ENCODE measurements at regions not wholly inside any gene's neighbourhood (a gene's known extent, or its start where the extent isn't known, plus 50 kb on each side); places are given as distances from the start of the nearest gene placed in this dataset.

DNA sequence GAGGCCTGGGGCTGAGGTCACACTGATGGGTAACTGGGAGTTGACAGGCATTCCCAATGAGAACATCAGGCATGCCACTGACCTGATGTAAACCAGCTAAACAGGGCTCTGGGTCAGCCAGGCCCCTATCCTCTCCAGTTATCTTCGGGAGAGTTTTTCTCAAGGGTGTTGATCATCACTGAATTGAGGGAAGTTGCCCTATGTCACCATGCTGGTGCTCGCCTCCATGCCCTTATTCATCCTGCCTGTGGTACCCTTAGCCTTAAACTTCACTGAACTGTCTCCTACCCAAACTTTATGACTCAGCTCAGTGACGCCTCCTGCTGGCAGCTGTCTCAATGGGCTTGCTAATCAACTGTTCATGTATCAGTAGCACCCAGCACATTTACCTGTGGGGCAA is 80.7 kb upstream of the TNR start:
- Mint-ChIP-seq H3K27me3 (ENCODE audit: unreplicated experiment) (no peaks in the 10 kb centered on the region), H3K27ac (ENCODE audit: unreplicated experiment) (no peak overlapping the region), H3K4me1 (ENCODE audit: low read depth, unreplicated experiment) (no peaks in the 10 kb centered on the region), H3K9me3 (ENCODE audit: unreplicated experiment) (peaks cover 1% of the 10 kb centered on the region), H3K36me3 (ENCODE audit: unreplicated experiment) (no peaks in the 10 kb centered on the region), H3K4me3 (ENCODE audit: unreplicated experiment) (no peak overlapping the region)
- TF ChIP-seq, protein P1, sequence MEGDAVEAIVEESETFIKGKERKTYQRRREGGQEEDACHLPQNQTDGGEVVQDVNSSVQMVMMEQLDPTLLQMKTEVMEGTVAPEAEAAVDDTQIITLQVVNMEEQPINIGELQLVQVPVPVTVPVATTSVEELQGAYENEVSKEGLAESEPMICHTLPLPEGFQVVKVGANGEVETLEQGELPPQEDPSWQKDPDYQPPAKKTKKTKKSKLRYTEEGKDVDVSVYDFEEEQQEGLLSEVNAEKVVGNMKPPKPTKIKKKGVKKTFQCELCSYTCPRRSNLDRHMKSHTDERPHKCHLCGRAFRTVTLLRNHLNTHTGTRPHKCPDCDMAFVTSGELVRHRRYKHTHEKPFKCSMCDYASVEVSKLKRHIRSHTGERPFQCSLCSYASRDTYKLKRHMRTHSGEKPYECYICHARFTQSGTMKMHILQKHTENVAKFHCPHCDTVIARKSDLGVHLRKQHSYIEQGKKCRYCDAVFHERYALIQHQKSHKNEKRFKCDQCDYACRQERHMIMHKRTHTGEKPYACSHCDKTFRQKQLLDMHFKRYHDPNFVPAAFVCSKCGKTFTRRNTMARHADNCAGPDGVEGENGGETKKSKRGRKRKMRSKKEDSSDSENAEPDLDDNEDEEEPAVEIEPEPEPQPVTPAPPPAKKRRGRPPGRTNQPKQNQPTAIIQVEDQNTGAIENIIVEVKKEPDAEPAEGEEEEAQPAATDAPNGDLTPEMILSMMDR (IDR thresholded peaks at IDR 0.05; ENCODE audit: partially characterized antibody, unreplicated experiment), result peak; percentile 22
- peak; percentile 48 for DNase-seq

DNA sequence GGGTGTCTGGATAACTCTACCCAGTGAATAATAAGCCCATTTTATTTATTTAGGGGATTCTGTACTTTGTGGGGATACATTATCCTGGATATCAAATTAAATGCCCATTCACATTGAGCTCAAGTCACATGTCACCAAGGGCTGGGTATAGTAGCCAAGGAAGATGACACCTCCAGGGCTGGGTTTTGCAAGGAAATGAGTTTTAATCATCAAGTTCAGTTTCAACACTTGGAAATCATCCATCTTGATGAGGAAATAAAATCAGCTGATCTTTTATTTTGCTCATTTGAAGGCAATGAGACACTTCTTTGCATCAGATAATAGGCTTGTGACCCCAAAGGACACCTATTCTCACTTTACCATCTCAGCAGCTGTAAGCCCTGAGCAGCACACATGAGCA is 80.0 kb upstream of the TNR start:
- TF ChIP-seq, protein P1 (IDR thresholded peaks at IDR 0.05; ENCODE audit: partially characterized antibody, unreplicated experiment), result no peak
- no peak for DNase-seq
- no peaks in the 10 kb centered on the region for H3K36me3 Mint-ChIP-seq (ENCODE audit: unreplicated experiment)
- no peak overlapping the region for H3K4me3 Mint-ChIP-seq (ENCODE audit: unreplicated experiment)
- H3K27ac Mint-ChIP-seq (ENCODE audit: unreplicated experiment), result no peak overlapping the region
- H3K27me3 Mint-ChIP-seq (ENCODE audit: unreplicated experiment), result no peaks in the 10 kb centered on the region
- no peaks in the 10 kb centered on the region for H3K4me1 Mint-ChIP-seq (ENCODE audit: low read depth, unreplicated experiment)
- H3K9me3 Mint-ChIP-seq (ENCODE audit: unreplicated experiment), result no peaks in the 10 kb centered on the region

DNA sequence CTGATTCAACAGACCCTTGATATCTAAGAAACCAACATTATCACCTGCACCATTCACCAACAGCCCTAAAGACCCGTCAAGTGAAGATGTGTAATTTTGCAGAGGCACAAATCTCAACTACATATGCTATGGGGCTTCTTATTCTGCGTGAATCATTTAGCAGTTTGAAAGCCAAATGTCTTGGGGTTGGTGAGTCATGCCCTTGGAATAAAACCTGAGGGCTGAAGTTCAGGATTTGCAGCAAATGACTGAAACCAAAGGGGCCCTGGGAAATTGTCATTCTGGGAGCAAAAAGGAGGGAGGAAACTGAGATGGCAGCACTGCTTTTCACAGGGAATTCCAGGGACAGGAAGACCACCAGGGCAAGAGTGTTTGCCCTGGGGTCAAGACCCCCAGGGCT is 79.2 kb upstream of the TNR start:
- no peak for DNase-seq
- H3K4me1 Mint-ChIP-seq (ENCODE audit: low read depth, unreplicated experiment), result no peaks in the 10 kb centered on the region
- no peaks in the 10 kb centered on the region for H3K9me3 Mint-ChIP-seq (ENCODE audit: unreplicated experiment)
- H3K36me3 Mint-ChIP-seq (ENCODE audit: unreplicated experiment), result no peaks in the 10 kb centered on the region
- no peak overlapping the region for H3K27ac Mint-ChIP-seq (ENCODE audit: unreplicated experiment)
- no peaks in the 10 kb centered on the region for H3K27me3 Mint-ChIP-seq (ENCODE audit: unreplicated experiment)
- no peak overlapping the region for H3K4me3 Mint-ChIP-seq (ENCODE audit: unreplicated experiment)
- TF ChIP-seq, protein P1 (IDR thresholded peaks at IDR 0.05; ENCODE audit: partially characterized antibody, unreplicated experiment), result no peak

DNA sequence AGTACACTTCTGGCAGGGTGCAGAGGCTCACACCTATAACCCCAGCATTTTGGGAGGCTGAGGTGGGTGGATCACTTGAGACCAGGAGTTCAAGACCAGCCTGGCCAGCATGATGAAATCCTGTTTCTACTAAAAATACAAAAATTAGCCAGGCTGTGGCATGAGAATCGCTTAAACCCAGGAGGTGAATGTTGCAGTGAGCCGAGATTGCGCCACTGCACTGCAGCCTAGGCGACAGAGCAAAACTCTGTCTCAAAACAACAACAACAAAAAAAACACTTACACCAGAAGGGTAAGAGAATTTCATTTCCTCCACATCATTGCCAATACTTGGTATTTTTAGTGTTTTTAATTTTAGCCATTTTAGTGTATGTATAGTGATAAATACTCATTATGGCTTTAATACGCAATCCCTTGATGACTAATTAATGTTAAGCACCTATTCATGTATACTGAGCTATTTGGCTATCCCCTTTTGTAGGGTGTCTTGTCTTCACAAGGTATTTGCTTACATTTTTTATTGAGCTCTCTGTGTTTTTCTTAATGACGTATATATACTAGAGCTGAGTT is 77.1 kb upstream of the TNR start:
- TF ChIP-seq, protein P1 (IDR thresholded peaks at IDR 0.05; ENCODE audit: partially characterized antibody, unreplicated experiment), result no peak
- no peaks in the 10 kb centered on the region for H3K27me3 Mint-ChIP-seq (ENCODE audit: unreplicated experiment)
- no peaks in the 10 kb centered on the region for H3K36me3 Mint-ChIP-seq (ENCODE audit: unreplicated experiment)
- DNase-seq, result no peak
- H3K27ac Mint-ChIP-seq (ENCODE audit: unreplicated experiment), result no peak overlapping the region
- no peak overlapping the region for H3K4me3 Mint-ChIP-seq (ENCODE audit: unreplicated experiment)
- no peaks in the 10 kb centered on the region for H3K9me3 Mint-ChIP-seq (ENCODE audit: unreplicated experiment)
- H3K4me1 Mint-ChIP-seq (ENCODE audit: low read depth, unreplicated experiment), result no peaks in the 10 kb centered on the region

DNA sequence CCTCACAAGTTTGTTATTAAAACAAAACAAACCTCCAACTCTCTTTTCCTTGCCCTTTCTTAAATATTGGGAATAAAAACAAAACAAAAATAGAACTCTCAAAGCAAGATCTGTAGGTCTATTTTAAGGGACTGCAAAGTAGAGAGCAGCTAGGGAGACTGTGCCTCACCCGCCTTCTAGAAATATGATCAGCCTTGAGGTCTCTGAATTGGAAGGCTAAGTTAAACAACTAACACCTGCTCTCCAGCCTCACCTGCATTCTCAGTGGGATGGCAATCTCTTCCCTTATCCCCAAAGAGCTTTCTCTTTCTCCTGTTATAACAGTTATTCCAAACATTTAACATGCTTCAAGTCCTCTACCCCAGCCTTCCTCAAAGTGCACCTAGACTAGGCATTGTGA is 75.5 kb upstream of the TNR start:
- TF ChIP-seq, protein P1 (IDR thresholded peaks at IDR 0.05; ENCODE audit: partially characterized antibody, unreplicated experiment), result no peak
- Mint-ChIP-seq H3K4me3 (ENCODE audit: unreplicated experiment) (no peak overlapping the region), H3K27ac (ENCODE audit: unreplicated experiment) (no peak overlapping the region), H3K27me3 (ENCODE audit: unreplicated experiment) (no peaks in the 10 kb centered on the region), H3K36me3 (ENCODE audit: unreplicated experiment) (no peaks in the 10 kb centered on the region), H3K4me1 (ENCODE audit: low read depth, unreplicated experiment) (no peaks in the 10 kb centered on the region), H3K9me3 (ENCODE audit: unreplicated experiment) (no peaks in the 10 kb centered on the region)
- no peak for DNase-seq
